Activated CD8-positive, alpha-beta memory T cell treated with anti-CD3 and anti-CD28 coated beads, Interleukin-2, amount 50 U/mL, for 48 hours (primary cell): ENCODE measurements at regions not wholly inside any gene's neighbourhood (a gene's known extent, or its start where the extent isn't known, plus 50 kb on each side); places are given as distances from the start of the nearest gene placed in this dataset.
"Not testable (repeated sequence)": the region's sequence is repeated elsewhere in the genome, so short reads cannot be mapped to it uniquely, and the experiment has no call there.

Source experiments
- DNase-seq: peaks from one replicate; pipeline ENCODE4 v3.0.0-alpha.2; 2020

- no peak for DNase-seq
Measured at GRCh38 chr4:23068287-23068686, 375.6 kb downstream of the GBA3 start.

DNA sequence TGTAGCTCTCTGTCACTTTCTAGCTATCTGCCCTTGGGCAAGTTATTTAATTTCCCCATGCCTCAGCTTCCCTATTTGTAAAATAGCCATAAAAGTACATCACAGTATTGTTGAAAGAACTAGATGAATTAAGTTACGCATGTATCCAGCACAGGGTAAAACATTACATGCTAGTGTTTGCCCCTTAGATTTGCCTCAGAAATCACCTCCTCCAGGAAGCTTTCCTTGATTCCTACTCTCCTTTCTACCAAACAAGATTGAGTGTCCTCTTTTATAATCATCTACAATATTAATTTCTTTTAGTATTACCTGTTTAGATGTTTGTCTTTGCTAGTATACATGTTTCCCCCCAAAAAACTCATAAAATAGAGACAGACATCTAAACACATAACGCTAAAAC is 369.5 kb downstream of the GBA3 start:
- DNase-seq = no peak

DNA sequence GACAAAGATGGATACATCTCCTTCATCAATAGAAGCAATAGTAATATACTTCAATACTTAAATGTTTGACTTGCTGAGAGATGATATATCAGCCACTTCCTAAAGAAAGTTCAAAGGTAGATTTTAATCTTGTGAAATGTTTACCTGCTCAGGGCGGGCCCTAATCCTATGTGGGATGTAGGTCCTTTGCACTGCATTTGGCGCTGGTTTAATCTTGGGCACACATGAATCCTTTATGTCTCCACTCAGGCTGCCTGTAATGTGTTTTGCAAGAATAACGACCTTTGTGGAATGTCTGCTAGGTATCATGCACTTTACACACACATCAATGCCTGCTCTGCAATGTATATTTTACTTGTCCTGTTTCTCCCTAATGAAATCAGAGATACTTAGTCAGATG is 368.7 kb downstream of the GBA3 start:
- no peak for DNase-seq

DNA sequence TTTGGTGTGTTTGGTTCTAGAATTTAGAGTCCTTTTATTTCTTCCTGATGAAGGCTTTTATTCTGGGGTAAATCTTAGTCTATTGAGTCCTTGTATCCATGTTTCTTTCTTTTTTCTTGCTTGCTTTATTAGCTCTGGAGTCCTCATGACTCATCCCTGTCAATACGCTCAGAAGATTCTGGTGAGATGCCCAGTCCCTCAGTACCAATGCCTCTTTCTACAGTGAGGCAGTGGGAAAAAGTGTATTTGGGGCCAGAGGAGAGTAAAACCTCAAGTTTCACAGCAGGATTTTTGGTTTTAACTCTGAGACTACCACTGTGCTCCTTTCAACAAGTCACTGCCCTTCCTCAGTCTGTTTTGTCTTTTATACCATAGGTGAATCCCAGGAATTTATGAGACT is 368.0 kb downstream of the GBA3 start:
- DNase-seq = no peak

DNA sequence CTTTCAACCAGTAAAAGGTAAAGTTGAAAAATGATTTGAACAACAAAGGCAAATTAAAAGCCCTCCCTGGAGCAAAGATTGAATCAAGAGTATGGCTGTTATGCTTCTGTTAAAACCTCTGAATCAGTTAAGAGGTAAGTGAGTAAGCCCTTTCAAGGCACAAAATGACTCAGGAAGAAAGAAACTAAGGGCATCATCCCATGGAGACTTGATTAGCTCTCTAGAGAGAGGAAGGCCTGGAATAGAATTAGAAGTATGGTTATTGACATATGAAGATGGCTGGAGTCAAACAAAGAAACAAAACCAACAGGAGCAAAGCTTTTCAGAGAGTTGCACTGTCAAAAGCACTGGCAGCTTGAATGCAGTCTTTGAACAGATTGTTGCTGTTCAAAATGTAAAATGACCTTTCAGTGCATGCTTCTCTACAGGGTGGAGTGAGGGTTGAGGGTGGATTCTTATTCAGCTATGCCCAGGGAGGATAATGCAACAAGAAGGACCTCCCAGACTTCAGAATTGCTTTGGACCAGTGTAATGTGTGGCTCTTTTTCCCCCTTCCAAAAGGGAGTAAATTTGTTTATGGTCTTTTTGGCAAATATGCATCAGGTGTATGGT is 365.5 kb downstream of the GBA3 start:
- DNase-seq = no peak

DNA sequence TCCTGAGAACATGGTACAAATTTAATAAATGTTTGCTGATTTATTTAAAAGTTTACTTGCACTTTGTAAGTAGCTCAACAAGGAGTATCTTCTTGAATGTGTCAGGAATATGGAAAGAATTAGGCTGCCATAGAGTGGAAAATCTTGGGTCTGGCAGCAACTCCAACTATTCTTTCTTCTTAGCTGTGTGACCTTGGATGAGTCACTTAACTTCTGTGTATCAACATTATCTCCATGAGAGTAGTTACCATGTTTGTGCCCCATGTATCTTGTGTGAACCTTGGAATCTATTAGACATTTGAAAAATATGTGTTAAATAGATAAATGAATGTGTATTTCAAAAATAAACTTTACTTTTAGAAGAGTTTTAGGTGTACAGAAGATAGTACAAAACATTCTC is 348.8 kb downstream of the GBA3 start:
- DNase-seq = no peak

DNA sequence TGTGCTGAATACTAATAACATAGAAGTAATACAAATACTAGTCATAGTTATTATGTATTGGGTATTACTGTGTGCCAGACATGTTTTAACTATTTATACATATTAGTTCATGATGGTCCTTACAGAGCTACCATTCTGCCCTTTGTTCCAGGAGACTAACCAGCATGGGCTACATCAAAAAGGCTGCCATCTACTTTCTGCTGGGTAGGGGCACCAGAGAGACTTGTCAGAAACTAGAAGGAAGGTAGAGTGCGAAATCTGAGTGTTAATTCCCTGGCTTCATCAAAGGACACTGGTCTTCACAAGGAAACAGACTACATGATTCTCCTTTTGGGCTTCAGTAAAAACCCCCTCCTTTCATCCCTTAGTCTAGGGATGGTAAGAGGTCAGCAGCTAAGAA is 347.8 kb downstream of the GBA3 start:
- DNase-seq = no peak

- DNase-seq = no peak
Measured at GRCh38 chr4:23039818-23040217, 347.1 kb downstream of the GBA3 start.

- DNase-seq = no peak
Measured at GRCh38 chr4:23038626-23039491, 346.1 kb downstream of the GBA3 start.

- DNase-seq = no peak
Measured at GRCh38 chr4:23036921-23037495, 344.3 kb downstream of the GBA3 start.

DNA sequence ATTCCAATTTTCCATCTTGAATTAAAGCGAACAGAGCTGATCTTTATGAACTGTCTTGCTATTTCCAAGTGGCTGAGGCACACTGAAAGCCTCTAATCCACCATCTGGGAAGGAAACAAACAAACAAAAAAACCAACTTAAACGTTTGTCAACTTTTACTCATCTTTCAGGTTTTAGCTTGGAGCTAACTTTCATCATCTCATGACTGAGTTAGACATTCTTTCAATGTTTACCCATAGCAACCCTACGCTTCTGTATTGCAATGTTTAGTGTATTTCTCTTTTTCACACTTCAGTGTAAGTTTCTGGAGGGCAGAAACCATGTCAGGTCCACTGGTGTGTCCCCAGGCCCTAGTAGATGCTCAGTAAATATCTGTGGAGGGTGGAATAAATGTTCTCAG is 343.8 kb downstream of the GBA3 start:
- DNase-seq = no peak

DNA sequence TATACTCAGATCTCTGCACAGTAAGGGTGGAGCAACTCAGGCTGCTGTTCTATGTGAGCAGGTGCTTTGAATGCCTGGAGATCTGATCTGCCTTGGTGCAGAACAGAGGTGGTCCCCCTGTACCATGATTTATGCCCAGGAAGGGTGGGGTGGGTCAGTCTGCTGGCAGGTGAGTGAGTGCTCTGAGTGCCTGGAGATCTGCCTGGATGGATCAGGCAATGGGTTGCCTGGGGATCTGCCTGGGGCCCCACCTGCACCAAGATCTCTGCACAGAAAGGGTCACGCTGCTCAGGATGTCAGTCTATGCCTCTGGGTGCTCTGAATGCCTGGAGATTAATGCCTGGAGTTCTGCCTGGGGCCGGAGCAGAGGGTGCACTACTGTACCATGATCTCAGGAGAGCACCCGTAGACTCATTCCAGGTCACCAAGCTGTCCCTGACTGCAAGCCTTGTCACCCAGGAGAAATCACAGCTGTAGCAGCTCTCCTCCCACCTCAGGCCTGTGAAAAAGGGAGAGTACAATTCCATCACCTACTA is 342.9 kb downstream of the GBA3 start:
- no peak for DNase-seq

DNA sequence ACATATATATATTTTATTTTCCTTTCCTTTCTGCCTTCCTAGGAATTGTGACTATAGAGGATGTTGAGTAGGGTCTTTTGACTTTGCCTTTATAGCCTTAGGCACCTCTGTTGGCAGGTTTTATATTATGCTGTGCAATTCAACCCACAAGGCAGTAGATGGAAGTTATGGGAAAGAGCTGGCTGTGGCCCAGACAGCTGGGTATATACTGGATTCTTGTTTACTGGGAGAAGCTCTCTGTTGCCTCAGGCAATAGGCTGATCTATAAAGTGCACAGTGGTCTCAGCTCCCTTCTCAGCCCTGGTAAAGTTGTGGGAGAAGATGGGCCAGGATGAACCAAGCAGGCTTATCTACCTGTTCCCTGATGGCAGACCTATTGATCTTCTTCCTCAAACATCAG is 342.0 kb downstream of the GBA3 start:
- no peak for DNase-seq

- no peak for DNase-seq
Measured at GRCh38 chr4:23033796-23034195, 341.1 kb downstream of the GBA3 start.

GRCh38 chr4:23028875-23029274 is 336.1 kb downstream of the GBA3 start:
- no peak for DNase-seq

DNA sequence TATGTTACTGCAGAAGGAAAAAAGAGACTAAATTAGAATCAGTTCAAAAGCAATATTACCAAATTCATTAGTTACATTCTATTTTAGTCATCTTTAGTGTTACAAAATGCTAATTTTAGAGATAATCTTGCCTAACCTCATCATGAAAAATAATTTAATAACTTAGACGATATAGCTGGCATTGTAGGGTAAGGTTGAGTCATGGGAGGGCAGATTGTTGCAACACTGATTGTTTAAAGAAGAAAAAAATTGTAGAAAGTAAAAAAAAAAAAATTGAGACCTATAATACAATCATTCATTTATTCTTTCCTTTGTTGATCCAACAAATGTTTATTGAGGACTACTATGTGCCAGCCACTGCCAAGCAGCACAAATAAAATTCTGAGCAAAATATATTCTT is 330.9 kb downstream of the GBA3 start:
- no peak for DNase-seq

- DNase-seq = no peak
Measured at GRCh38 chr4:23023121-23023520, 330.4 kb downstream of the GBA3 start.

- DNase-seq = no peak
Measured at GRCh38 chr4:23022032-23022431, 329.3 kb downstream of the GBA3 start.

DNA sequence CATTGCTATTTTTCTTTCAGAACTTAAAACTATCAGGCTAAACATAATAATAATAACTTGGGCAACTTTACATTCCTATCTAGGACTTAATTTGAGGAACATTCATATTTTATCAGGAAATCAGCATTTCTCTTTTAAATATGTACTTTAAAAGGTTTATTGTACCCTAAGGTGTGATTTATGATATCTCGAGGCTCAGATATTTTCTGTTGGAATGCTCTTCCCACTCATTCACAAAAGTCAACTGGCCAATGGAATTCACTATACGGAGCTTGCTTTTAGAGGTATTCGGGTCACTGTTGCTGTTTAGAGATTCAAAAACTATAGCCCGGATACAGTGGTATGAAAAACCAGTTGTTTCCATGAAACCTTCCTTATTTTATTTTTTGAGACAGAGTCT is 328.3 kb downstream of the GBA3 start:
- no peak for DNase-seq

DNA sequence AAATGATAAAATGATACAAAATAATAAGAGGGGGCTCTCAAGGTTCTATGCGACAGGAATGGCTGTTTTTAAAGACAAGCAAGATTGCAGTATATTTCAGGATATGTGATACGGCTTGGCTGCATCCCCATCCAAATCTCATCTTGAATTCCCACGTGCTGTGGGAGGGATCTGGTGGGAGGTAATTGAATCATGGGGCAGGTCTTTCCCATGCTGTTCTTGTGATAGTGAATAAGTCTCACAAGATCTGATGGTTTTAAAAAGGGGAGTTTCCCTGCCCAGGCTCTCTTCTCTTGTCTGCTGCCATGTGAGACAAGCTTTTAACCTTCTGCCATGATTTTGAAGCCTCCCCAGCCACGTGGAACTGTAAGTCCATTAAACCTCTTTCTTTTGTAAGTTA is 327.7 kb downstream of the GBA3 start:
- not testable (repeated sequence) for DNase-seq

GRCh38 chr4:23016981-23017380 is 324.2 kb downstream of the GBA3 start:
- no peak for DNase-seq

DNA sequence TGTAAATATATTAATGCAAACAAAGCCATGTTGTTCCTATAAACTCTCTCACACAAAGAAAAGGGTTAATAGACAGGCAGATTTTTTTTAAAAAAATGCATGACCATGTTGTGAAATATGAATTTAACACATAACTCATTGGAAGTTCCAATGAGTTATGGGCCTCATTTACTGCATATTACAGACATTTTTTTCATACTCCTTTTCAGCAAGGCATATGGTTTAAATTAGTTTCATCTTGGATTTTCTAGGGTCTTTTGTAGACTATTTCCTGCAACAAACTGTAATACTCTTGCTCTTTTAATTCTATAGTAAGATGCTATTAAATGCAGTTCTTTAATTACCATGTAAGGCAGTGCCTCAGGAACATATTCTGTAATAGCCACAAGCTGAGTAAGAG is 323.1 kb downstream of the GBA3 start:
- no peak for DNase-seq

DNA sequence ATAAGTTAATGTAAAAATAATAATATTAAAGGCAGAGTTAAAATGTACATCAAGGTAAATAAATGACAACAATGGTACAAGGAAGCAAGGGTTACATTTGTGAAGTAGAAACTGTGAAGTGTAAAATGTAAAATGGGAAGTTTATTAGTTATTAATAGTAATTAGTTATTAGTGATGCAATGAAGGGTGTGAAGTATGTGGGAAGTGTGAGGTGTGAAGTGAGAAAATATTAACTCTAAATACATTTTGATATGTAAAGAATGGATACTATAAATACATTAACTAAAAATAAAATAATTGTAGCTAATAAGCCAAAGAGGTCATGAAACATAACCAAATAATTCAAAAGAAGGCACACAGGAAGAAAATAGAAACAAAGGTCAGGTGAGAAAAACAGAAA is 316.4 kb downstream of the GBA3 start:
- DNase-seq = no peak

DNA sequence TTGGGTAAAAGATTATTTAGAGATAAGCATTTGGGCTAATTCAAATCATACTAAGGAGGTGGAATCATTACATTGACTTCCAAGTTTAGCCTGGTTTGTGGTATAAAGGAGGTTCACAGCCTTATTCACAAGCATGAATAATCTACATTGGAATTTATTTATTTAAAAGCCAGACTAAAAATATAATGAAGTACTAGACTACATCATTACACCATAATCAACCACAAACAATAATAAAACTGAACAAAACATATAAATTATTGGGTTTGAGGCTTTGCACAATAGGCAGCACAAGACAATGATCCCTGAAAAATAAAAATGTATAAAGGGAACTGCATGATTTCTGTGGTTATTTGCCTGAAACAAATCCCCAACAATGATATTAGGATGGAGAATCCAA is 314.0 kb downstream of the GBA3 start:
- no peak for DNase-seq
